ENCODE measurements at regions not wholly inside any gene's neighbourhood (a gene's known extent, or its start where the extent isn't known, plus 50 kb on each side); places are given as distances from the start of the nearest gene placed in this dataset.

DNA sequence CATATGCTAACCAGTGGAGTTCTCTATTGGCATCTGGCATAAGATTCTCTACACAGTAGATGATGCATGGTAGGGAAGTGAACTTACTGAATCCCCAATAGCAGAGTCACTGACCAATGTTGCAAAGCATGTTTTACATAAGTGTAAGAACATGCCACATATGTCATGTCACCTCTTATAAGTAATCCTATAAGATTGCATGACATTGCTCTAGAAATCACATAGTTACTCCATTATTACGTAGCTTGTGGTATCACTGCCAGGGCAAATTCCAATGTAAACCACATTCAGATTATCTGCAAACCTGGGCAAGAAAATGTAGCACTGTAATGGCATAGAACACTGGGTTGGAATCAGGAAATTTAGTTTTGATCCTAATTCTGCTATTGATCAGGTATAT, 198.2 kb upstream of the UMPS start:
- TF ChIP-seq, protein P1, sequence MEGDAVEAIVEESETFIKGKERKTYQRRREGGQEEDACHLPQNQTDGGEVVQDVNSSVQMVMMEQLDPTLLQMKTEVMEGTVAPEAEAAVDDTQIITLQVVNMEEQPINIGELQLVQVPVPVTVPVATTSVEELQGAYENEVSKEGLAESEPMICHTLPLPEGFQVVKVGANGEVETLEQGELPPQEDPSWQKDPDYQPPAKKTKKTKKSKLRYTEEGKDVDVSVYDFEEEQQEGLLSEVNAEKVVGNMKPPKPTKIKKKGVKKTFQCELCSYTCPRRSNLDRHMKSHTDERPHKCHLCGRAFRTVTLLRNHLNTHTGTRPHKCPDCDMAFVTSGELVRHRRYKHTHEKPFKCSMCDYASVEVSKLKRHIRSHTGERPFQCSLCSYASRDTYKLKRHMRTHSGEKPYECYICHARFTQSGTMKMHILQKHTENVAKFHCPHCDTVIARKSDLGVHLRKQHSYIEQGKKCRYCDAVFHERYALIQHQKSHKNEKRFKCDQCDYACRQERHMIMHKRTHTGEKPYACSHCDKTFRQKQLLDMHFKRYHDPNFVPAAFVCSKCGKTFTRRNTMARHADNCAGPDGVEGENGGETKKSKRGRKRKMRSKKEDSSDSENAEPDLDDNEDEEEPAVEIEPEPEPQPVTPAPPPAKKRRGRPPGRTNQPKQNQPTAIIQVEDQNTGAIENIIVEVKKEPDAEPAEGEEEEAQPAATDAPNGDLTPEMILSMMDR (IDR thresholded peaks at IDR 0.05): no peak
- TF ChIP-seq POLR2A (IDR thresholded peaks at IDR 0.05): no peak
- TF ChIP-seq EP300 (IDR thresholded peaks at IDR 0.05): no peak
